ENCODE measurements at regions not wholly inside any gene's neighbourhood (a gene's known extent, or its start where the extent isn't known, plus 50 kb on each side); places are given as distances from the start of the nearest gene placed in this dataset.

- TF ChIP-seq EZH2 (IDR thresholded peaks at IDR 0.05; ENCODE audit: insufficient read depth, poor library complexity, severe bottlenecking) (no peak), EZH2phosphoT487 (IDR thresholded peaks at IDR 0.05; ENCODE audit: insufficient read depth, low read depth) (no peak)
These were observed 756.8 kb downstream of the IGSF11 start for GRCh38 chr3:118277814-118278213.

Measured in GM23248 (cell line).